Activated T-helper 17 cell treated with anti-CD3 and anti-CD28 coated beads, Interleukin-2, amount 50 U/mL, for 72 hours (primary cell): ENCODE measurements at regions not wholly inside any gene's neighbourhood (a gene's known extent, or its start where the extent isn't known, plus 50 kb on each side); places are given as distances from the start of the nearest gene placed in this dataset.
"Not testable (repeated sequence)": the region's sequence is repeated elsewhere in the genome, so short reads cannot be mapped to it uniquely, and the experiment has no call there.

Experiments
- ATAC-seq: fragments of 150-1000 bp; cut with Tn5 transposase; replicated peaks from 2 replicates; pipeline ENCODE4 v1.10.0; 2021; ENCODE audit warnings: mild to moderate bottlenecking, moderate library complexity
- H3K27ac Mint-ChIP-seq: one replicate; pipeline ENCODE4 v1.8.0; 2022; ENCODE audit warnings: mixed read lengths
- H3K27me3 Mint-ChIP-seq: one replicate; pipeline ENCODE4 v1.8.0; 2022; ENCODE audit warnings: mixed read lengths
- H3K36me3 Mint-ChIP-seq: one replicate; pipeline ENCODE4 v1.8.0; 2022; ENCODE audit warnings: low read depth, mild to moderate bottlenecking, mixed read lengths
- H3K4me1 Mint-ChIP-seq: one replicate; pipeline ENCODE4 v1.8.0; 2022; ENCODE audit warnings: mixed read lengths
- H3K4me3 Mint-ChIP-seq: one replicate; pipeline ENCODE4 v1.8.0; 2022; ENCODE audit warnings: mild to moderate bottlenecking, mixed read lengths
- H3K9me3 Mint-ChIP-seq: one replicate; pipeline ENCODE4 v1.8.0; 2022; ENCODE audit warnings: mixed read lengths

- ATAC-seq: no peak
- H3K4me1 Mint-ChIP-seq: no peaks in the 10 kb centered on the region
- H3K27me3 Mint-ChIP-seq: no peaks in the 10 kb centered on the region
- no peaks in the 10 kb centered on the region for H3K9me3 Mint-ChIP-seq
- no peak overlapping the region for H3K4me3 Mint-ChIP-seq
- no peaks in the 10 kb centered on the region for H3K36me3 Mint-ChIP-seq
- no peak overlapping the region for H3K27ac Mint-ChIP-seq
These were observed 72.8 kb downstream of the CYTL1 start for GRCh38 chr4:4946416-4946815.

- no peaks in the 10 kb centered on the region for H3K36me3 Mint-ChIP-seq
- no peaks in the 10 kb centered on the region for H3K27me3 Mint-ChIP-seq
- H3K4me3 Mint-ChIP-seq: no peak overlapping the region
- H3K27ac Mint-ChIP-seq: no peak overlapping the region
- ATAC-seq: no peak
- no peaks in the 10 kb centered on the region for H3K9me3 Mint-ChIP-seq
- H3K4me1 Mint-ChIP-seq: no peaks in the 10 kb centered on the region
These were observed 71.5 kb downstream of the CYTL1 start for GRCh38 chr4:4947721-4948120.

GRCh38 chr4:4948370-4948769 is 70.9 kb downstream of the CYTL1 start:
- Mint-ChIP-seq H3K4me3 (no peak overlapping the region), H3K9me3 (no peaks in the 10 kb centered on the region), H3K27ac (no peak overlapping the region), H3K4me1 (no peaks in the 10 kb centered on the region), H3K27me3 (no peaks in the 10 kb centered on the region), H3K36me3 (no peaks in the 10 kb centered on the region)
- ATAC-seq: no peak

GRCh38 chr4:4950561-4951290 is 68.5 kb downstream of the CYTL1 start:
- Mint-ChIP-seq H3K36me3 (no peaks in the 10 kb centered on the region), H3K27ac (no peak overlapping the region), H3K9me3 (no peaks in the 10 kb centered on the region), H3K27me3 (no peaks in the 10 kb centered on the region), H3K4me1 (no peaks in the 10 kb centered on the region), H3K4me3 (no peak overlapping the region)
- no peak for ATAC-seq

GRCh38 chr4:4952273-4952672 is 67.0 kb downstream of the CYTL1 start:
- ATAC-seq: no peak
- Mint-ChIP-seq H3K9me3 (no peaks in the 10 kb centered on the region), H3K36me3 (no peaks in the 10 kb centered on the region), H3K27me3 (no peaks in the 10 kb centered on the region), H3K27ac (no peak overlapping the region), H3K4me3 (no peak overlapping the region), H3K4me1 (no peaks in the 10 kb centered on the region)

GRCh38 chr4:4959344-4960074 is 59.7 kb downstream of the CYTL1 start:
- H3K27me3 Mint-ChIP-seq, H3K4me3 Mint-ChIP-seq, H3K27ac Mint-ChIP-seq, ATAC-seq, H3K4me1 Mint-ChIP-seq, H3K36me3 Mint-ChIP-seq: not testable (repeated sequence)
- H3K9me3 Mint-ChIP-seq: peaks cover 16% of the 10 kb centered on the region

GRCh38 chr4:4960574-4960973 is 58.7 kb downstream of the CYTL1 start:
- Mint-ChIP-seq H3K4me3 (no peak overlapping the region), H3K27ac (no peak overlapping the region), H3K36me3 (no peaks in the 10 kb centered on the region), H3K4me1 (no peaks in the 10 kb centered on the region), H3K27me3 (peaks cover 9% of the 10 kb centered on the region), H3K9me3 (peaks cover 19% of the 10 kb centered on the region)
- ATAC-seq: no peak

- H3K9me3 Mint-ChIP-seq: peaks cover 19% of the 10 kb centered on the region
- H3K27me3 Mint-ChIP-seq: peaks cover 9% of the 10 kb centered on the region
- no peaks in the 10 kb centered on the region for H3K4me1 Mint-ChIP-seq
- ATAC-seq: no peak
- H3K27ac Mint-ChIP-seq: no peak overlapping the region
- H3K36me3 Mint-ChIP-seq: no peaks in the 10 kb centered on the region
- H3K4me3 Mint-ChIP-seq: no peak overlapping the region
These were observed 57.3 kb downstream of the CYTL1 start for GRCh38 chr4:4961936-4962335.

GRCh38 chr4:4962928-4963327 is 56.3 kb downstream of the CYTL1 start:
- no peaks in the 10 kb centered on the region for H3K36me3 Mint-ChIP-seq
- H3K4me1 Mint-ChIP-seq: no peaks in the 10 kb centered on the region
- peaks cover 19% of the 10 kb centered on the region for H3K9me3 Mint-ChIP-seq
- H3K27ac Mint-ChIP-seq: no peak overlapping the region
- peaks cover 9% of the 10 kb centered on the region for H3K27me3 Mint-ChIP-seq
- ATAC-seq: no peak
- H3K4me3 Mint-ChIP-seq: no peak overlapping the region
